AG04449 (cell line): ENCODE measurements at regions not wholly inside any gene's neighbourhood (a gene's known extent, or its start where the extent isn't known, plus 50 kb on each side); places are given as distances from the start of the nearest gene placed in this dataset.

Source experiments
- CTCF ChIA-PET: fragments of 350-600 bp; formaldehyde crosslinking; extraction: SDS; loops from one replicate; lab custom pipeline; 2021; ENCODE audit warnings: antibody characterized with exemption; lab: Yijun Ruan, JAX
- POLR2A ChIA-PET: fragments of 400-600, 350-600 bp; formaldehyde crosslinking; extraction: SDS; loops from one replicate; lab custom pipeline; 2020; ENCODE audit warnings: antibody characterized with exemption, inconsistent platforms; lab: Yijun Ruan, JAX
- DNase-seq: peaks from one replicate; pipeline ENCODE4 v3.0.0-alpha.2; 2010; ENCODE audit warnings: low read depth, low spot score
- H3K4me3 ChIP-seq: 2 replicates; pipeline ENCODE4 v1.5.1; 2011; ENCODE audit warnings: low read depth, mild to moderate bottlenecking, control low read depth, low read length
- CTCF ChIP-seq: IDR thresholded peaks from one replicate; pipeline ENCODE4 v1.5.1; 2011; ENCODE audit warnings: mild to moderate bottlenecking, moderate library complexity, low read length, control low read depth, inconsistent platforms; ENCODE audit not compliant: insufficient read depth; ENCODE audit errors: missing control alignments

- ChIA-PET CTCF (interaction anchor here (1.5 to 1.7 kb wide), 2 partner anchors 8 to 211 kb away, joined by 3 to 6 read pairs; no protein-coding TSS in a partner anchor), POLR2A (no interaction called here)
- DNase-seq = no peak
- no peak overlapping the region for H3K4me3 ChIP-seq
- TF ChIP-seq CTCF = no peak
Observed at GRCh38 chr3:72658466-72659100, 189.7 kb downstream of the SHQ1 start.

- DNase-seq = no peak
- TF ChIP-seq CTCF = no peak
- POLR2A ChIA-PET = no interaction called here
- CTCF ChIA-PET = interaction anchor here (1.5 to 1.7 kb wide), 2 partner anchors 9 to 210 kb away, joined by 3 to 6 read pairs; no protein-coding TSS in a partner anchor
- H3K4me3 ChIP-seq = no peak overlapping the region
Observed at GRCh38 chr3:72657666-72658065, 190.6 kb downstream of the SHQ1 start.

- ChIA-PET CTCF (interaction anchor here (1.0 kb wide), 2 partner anchors 11 to 24 kb away, joined by 3 read pairs; no protein-coding TSS in a partner anchor), POLR2A (no interaction called here)
- no peak overlapping the region for H3K4me3 ChIP-seq
- no peak for TF ChIP-seq CTCF
- no peak for DNase-seq
Observed at GRCh38 chr3:72655723-72656122, 192.5 kb downstream of the SHQ1 start.

GRCh38 chr3:72655131-72655551 lies 193.1 kb downstream of the SHQ1 start:
- CTCF ChIA-PET = no interaction called here

GRCh38 chr3:72652395-72652794 lies 195.8 kb downstream of the SHQ1 start:
- no peak for TF ChIP-seq CTCF
- DNase-seq = no peak
- ChIA-PET POLR2A (no interaction called here), CTCF (no interaction called here)
- H3K4me3 ChIP-seq = no peak overlapping the region

More at GRCh38 chr3:72655131-72655551, 193.1 kb downstream of the SHQ1 start:
- POLR2A ChIA-PET = no interaction called here
- no peak for TF ChIP-seq CTCF
- no peak for DNase-seq
- H3K4me3 ChIP-seq = no peak overlapping the region

- CTCF ChIA-PET = no interaction called here
- TF ChIP-seq CTCF = no peak
Observed at GRCh38 chr3:72651498-72651897, 196.7 kb downstream of the SHQ1 start.

More at GRCh38 chr3:72651498-72651897, 196.7 kb downstream of the SHQ1 start:
- H3K4me3 ChIP-seq = no peak overlapping the region
- DNase-seq = no peak
- POLR2A ChIA-PET = no interaction called here
